HUES48 (cell line): ENCODE measurements at regions not wholly inside any gene's neighbourhood (a gene's known extent, or its start where the extent isn't known, plus 50 kb on each side); places are given as distances from the start of the nearest gene placed in this dataset.

Experiments used
- H3K27ac ChIP-seq: one replicate; pipeline ENCODE4 v1.7.0; 2013; ENCODE audit warnings: low read depth, low read length, inconsistent platforms
- H3K27me3 ChIP-seq: 2 replicates; pipeline ENCODE4 v1.6.1; 2013; ENCODE audit warnings: mild to moderate bottlenecking, low read length; ENCODE audit not compliant: control insufficient read depth, insufficient read depth
- H3K36me3 ChIP-seq: 2 replicates; pipeline ENCODE4 v1.6.1; 2013; ENCODE audit warnings: low read length; ENCODE audit not compliant: control insufficient read depth, insufficient read depth
- H3K4me1 ChIP-seq: 2 replicates; pipeline ENCODE4 v1.6.1; 2013; ENCODE audit warnings: mild to moderate bottlenecking, low read length; ENCODE audit not compliant: control insufficient read depth, insufficient read depth
- H3K4me3 ChIP-seq: 2 replicates; pipeline ENCODE4 v1.5.1; 2013; ENCODE audit warnings: mild to moderate bottlenecking, low read depth, low read length
- H3K9ac ChIP-seq: 2 replicates; pipeline ENCODE4 v1.6.1; 2013; ENCODE audit warnings: mild to moderate bottlenecking, low read depth, low read length, moderate library complexity
- H3K9me3 ChIP-seq: 2 replicates; pipeline ENCODE4 v1.6.1; 2013; ENCODE audit warnings: low read length; ENCODE audit not compliant: control insufficient read depth, insufficient read depth

- H3K4me3 ChIP-seq, result no peak overlapping the region
- H3K4me1 ChIP-seq, result no peaks in the 10 kb centered on the region
- no peaks in the 10 kb centered on the region for H3K27me3 ChIP-seq
- H3K9ac ChIP-seq, result no peak overlapping the region
- no peaks in the 10 kb centered on the region for H3K9me3 ChIP-seq
- H3K36me3 ChIP-seq, result no peaks in the 10 kb centered on the region
- no peak overlapping the region for H3K27ac ChIP-seq
These were observed 1379.7 kb downstream of the CDH11 start for GRCh38 chr16:63742150-63742549.

- Histone ChIP-seq H3K36me3 (no peaks in the 10 kb centered on the region), H3K9ac (no peak overlapping the region), H3K4me1 (no peaks in the 10 kb centered on the region), H3K9me3 (no peaks in the 10 kb centered on the region), H3K27ac (no peak overlapping the region), H3K27me3 (no peaks in the 10 kb centered on the region), H3K4me3 (no peak overlapping the region)
These were observed 1384.2 kb downstream of the CDH11 start for GRCh38 chr16:63737633-63738032.

- no peak overlapping the region for H3K4me3 ChIP-seq
- no peaks in the 10 kb centered on the region for H3K27me3 ChIP-seq
- no peaks in the 10 kb centered on the region for H3K36me3 ChIP-seq
- no peaks in the 10 kb centered on the region for H3K9me3 ChIP-seq
- no peaks in the 10 kb centered on the region for H3K4me1 ChIP-seq
- H3K9ac ChIP-seq, result no peak overlapping the region
- no peak overlapping the region for H3K27ac ChIP-seq
These were observed 1386.4 kb downstream of the CDH11 start for GRCh38 chr16:63735456-63735855.

GRCh38 chr16:63720848-63721247, 1401.0 kb downstream of the CDH11 start:
- Histone ChIP-seq H3K9ac (no peak overlapping the region), H3K36me3 (no peaks in the 10 kb centered on the region), H3K4me1 (no peaks in the 10 kb centered on the region), H3K9me3 (no peaks in the 10 kb centered on the region), H3K27me3 (no peaks in the 10 kb centered on the region), H3K4me3 (no peak overlapping the region), H3K27ac (no peak overlapping the region)

GRCh38 chr16:63719926-63720325, 1401.9 kb downstream of the CDH11 start:
- no peaks in the 10 kb centered on the region for H3K9me3 ChIP-seq

GRCh38 chr16:63717806-63718205, 1404.1 kb downstream of the CDH11 start:
- H3K9ac ChIP-seq, result no peak overlapping the region
- H3K27me3 ChIP-seq, result no peaks in the 10 kb centered on the region
- H3K4me1 ChIP-seq, result peaks cover 4% of the 10 kb centered on the region; the same call in 1 of the 2 replicates
- no peak overlapping the region for H3K27ac ChIP-seq
- no peaks in the 10 kb centered on the region for H3K9me3 ChIP-seq
- H3K36me3 ChIP-seq, result no peaks in the 10 kb centered on the region
- no peak overlapping the region for H3K4me3 ChIP-seq

More at GRCh38 chr16:63719926-63720325, 1401.9 kb downstream of the CDH11 start:
- H3K4me1 ChIP-seq, result no peaks in the 10 kb centered on the region
- no peak overlapping the region for H3K27ac ChIP-seq
- no peak overlapping the region for H3K4me3 ChIP-seq
- no peak overlapping the region for H3K9ac ChIP-seq
- H3K27me3 ChIP-seq, result no peaks in the 10 kb centered on the region
- no peaks in the 10 kb centered on the region for H3K36me3 ChIP-seq

GRCh38 chr16:63714876-63715275, 1407.0 kb downstream of the CDH11 start:
- Histone ChIP-seq H3K36me3 (no peaks in the 10 kb centered on the region), H3K4me3 (no peak overlapping the region), H3K27me3 (no peaks in the 10 kb centered on the region), H3K27ac (no peak overlapping the region), H3K9me3 (no peaks in the 10 kb centered on the region), H3K9ac (no peak overlapping the region), H3K4me1 (peaks cover 4% of the 10 kb centered on the region; the same call in 1 of the 2 replicates)

- no peaks in the 10 kb centered on the region for H3K36me3 ChIP-seq
- H3K9ac ChIP-seq, result no peak overlapping the region
- H3K9me3 ChIP-seq, result no peaks in the 10 kb centered on the region
- H3K4me1 ChIP-seq, result peaks cover 4% of the 10 kb centered on the region; the same call in 1 of the 2 replicates
- H3K4me3 ChIP-seq, result no peak overlapping the region
- H3K27me3 ChIP-seq, result no peaks in the 10 kb centered on the region
- no peak overlapping the region for H3K27ac ChIP-seq
These were observed 1409.1 kb downstream of the CDH11 start for GRCh38 chr16:63712725-63713124.

GRCh38 chr16:63703612-63704011, 1418.3 kb downstream of the CDH11 start:
- H3K4me3 ChIP-seq, result no peak overlapping the region
- no peaks in the 10 kb centered on the region for H3K9me3 ChIP-seq
- no peak overlapping the region for H3K27ac ChIP-seq
- no peaks in the 10 kb centered on the region for H3K4me1 ChIP-seq
- no peaks in the 10 kb centered on the region for H3K27me3 ChIP-seq
- no peak overlapping the region for H3K9ac ChIP-seq
- H3K36me3 ChIP-seq, result no peaks in the 10 kb centered on the region

- H3K9ac ChIP-seq, result no peak overlapping the region
- H3K4me1 ChIP-seq, result no peaks in the 10 kb centered on the region
- no peaks in the 10 kb centered on the region for H3K27me3 ChIP-seq
- H3K9me3 ChIP-seq, result no peaks in the 10 kb centered on the region
- H3K27ac ChIP-seq, result no peak overlapping the region
- no peak overlapping the region for H3K4me3 ChIP-seq
- H3K36me3 ChIP-seq, result no peaks in the 10 kb centered on the region
These were observed 1418.8 kb downstream of the CDH11 start for GRCh38 chr16:63702981-63703590.

GRCh38 chr16:63697736-63698135, 1424.1 kb downstream of the CDH11 start:
- no peaks in the 10 kb centered on the region for H3K9me3 ChIP-seq
- H3K27me3 ChIP-seq, result no peaks in the 10 kb centered on the region
- no peaks in the 10 kb centered on the region for H3K36me3 ChIP-seq
- H3K4me1 ChIP-seq, result no peaks in the 10 kb centered on the region
- H3K9ac ChIP-seq, result no peak overlapping the region
- H3K4me3 ChIP-seq, result no peak overlapping the region
- H3K27ac ChIP-seq, result no peak overlapping the region
